AG09319 (cell line): ENCODE measurements at regions not wholly inside any gene's neighbourhood (a gene's known extent, or its start where the extent isn't known, plus 50 kb on each side); places are given as distances from the start of the nearest gene placed in this dataset.

Source experiments
- DNase-seq: peaks from one replicate; pipeline ENCODE4 v3.0.0-alpha.2; 2010; ENCODE audit warnings: low read depth; ENCODE audit errors: extremely low read depth
- CTCF ChIP-seq: IDR thresholded peaks from 2 replicates; pipeline ENCODE4 v1.5.1; 2011; ENCODE audit warnings: low read depth, mild to moderate bottlenecking, inconsistent platforms, low read length, moderate library complexity

GRCh38 chr12:90268574-90268973 is 559.9 kb upstream of the ATP2B1 start:
- no peak for DNase-seq
- no peak for TF ChIP-seq CTCF

DNA sequence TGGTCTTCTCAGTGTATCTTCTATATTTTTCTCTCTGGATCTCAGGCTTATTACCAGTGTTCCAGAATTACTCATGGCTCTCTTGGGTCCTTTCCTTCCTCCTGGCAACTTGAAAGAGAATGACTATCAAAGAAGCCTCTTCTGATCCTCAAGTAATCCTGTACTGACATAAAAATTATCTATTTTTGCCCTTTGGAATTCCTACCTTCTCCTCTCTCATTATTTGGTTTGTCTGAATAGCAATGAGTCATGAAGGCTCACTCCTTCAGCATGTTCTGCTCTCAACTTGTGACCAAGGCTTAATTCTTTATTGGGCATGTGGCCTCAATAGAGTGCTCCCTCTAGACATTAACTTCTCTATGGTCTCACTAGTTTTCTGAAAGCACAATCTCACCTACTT is 553.6 kb upstream of the ATP2B1 start:
- no peak for DNase-seq
- no peak for TF ChIP-seq CTCF

DNA sequence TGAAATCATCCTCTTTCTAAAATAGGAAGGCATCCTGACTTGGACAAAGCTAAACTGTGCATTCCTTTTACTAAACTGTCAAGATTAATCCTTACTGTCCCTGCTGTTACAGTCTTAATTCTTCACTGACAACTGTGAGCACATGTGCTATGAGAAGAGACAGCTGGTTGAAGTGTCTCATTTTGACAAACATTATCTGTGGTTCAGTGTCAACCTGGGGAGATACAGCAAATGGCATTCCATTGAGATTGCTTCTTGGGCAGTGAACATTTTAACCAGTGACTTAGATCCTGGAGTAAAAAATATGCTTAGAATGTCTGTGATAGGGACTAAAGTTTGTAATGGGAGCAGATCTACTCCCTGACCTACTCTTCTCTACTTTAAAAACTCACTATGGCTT is 552.6 kb upstream of the ATP2B1 start:
- no peak for TF ChIP-seq CTCF

DNA sequence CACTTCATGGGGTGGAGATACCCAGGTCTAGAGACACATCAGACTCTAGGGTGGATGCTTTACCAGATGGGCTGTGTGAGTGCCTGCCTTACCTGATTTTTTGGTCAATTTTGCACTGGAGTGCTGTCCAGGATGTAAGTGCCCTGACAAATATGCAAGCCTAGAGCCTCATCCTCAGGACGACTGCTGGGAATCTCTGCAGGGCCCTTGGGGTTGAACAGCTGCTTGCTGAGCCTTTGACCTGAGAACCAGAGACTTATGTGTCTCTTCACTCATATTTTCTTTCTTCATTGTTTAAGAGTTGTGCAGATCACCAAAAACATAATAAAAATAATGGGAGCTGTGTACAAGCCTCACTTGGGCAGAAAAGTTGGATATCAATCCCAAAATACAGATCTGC is 551.5 kb upstream of the ATP2B1 start:
- no peak for DNase-seq
- no peak for TF ChIP-seq CTCF

More for the DNA sequence above, 552.6 kb upstream of the ATP2B1 start:
- DNase-seq, result no peak

GRCh38 chr12:90257927-90258624 is 549.4 kb upstream of the ATP2B1 start:
- TF ChIP-seq CTCF, result no peak

GRCh38 chr12:90254796-90255195 is 546.2 kb upstream of the ATP2B1 start:
- no peak for TF ChIP-seq CTCF
- DNase-seq, result no peak

More at GRCh38 chr12:90257927-90258624, 549.4 kb upstream of the ATP2B1 start:
- DNase-seq, result no peak

- DNase-seq, result no peak
- TF ChIP-seq CTCF, result peak; percentile 4
Measured at GRCh38 chr12:90253674-90254181, 545.1 kb upstream of the ATP2B1 start.
